ENCODE measurements at regions not wholly inside any gene's neighbourhood (a gene's known extent, or its start where the extent isn't known, plus 50 kb on each side); places are given as distances from the start of the nearest gene placed in this dataset.

- Histone ChIP-seq H3K9me3 (ENCODE audit: control insufficient read depth, insufficient read depth, low read length) (no peaks in the 10 kb centered on the region), H2BK120ac (ENCODE audit: low read depth, low read length) (no peak overlapping the region), H2BK5ac (ENCODE audit: low read depth, low read length, poor library complexity, severe bottlenecking) (no peak overlapping the region), H3K14ac (replicated peaks; ENCODE audit: low read depth, low read length) (no peak overlapping the region), H3K4me1 (ENCODE audit: control insufficient read depth, insufficient read depth, low read length) (no peaks in the 10 kb centered on the region), H3K23ac (ENCODE audit: low read depth, low read length) (no peak overlapping the region), H3K27me3 (ENCODE audit: control insufficient read depth, insufficient read depth, low read length) (no peaks in the 10 kb centered on the region; the same call in 1 of the 2 replicates), H4K8ac (ENCODE audit: low read depth in 2 of 2, low read length in 2 of 2) (no peak overlapping the region), H2BK20ac (ENCODE audit: low read depth, low read length) (no peak overlapping the region), H2AFZ (replicated peaks; ENCODE audit: low read length, poor library complexity) (no peak overlapping the region), H3K36me3 (ENCODE audit: control insufficient read depth, insufficient read depth, low read length) (no peaks in the 10 kb centered on the region), H3K4ac (ENCODE audit: low read depth, low read length) (no peak overlapping the region), H3K4me2 (ENCODE audit: low read depth, low read length) (no peak overlapping the region), H4K91ac (ENCODE audit: insufficient read depth, low read depth, low read length) (no peak overlapping the region), H2BK15ac (ENCODE audit: low read depth, low read length) (no peak overlapping the region), H2AK5ac (ENCODE audit: low read depth, low read length) (no peak overlapping the region), H3K9me1 (ENCODE audit: insufficient read depth, low read length) (no peaks in the 10 kb centered on the region), H3K27ac (ENCODE audit: insufficient read depth, low read length) (no peak overlapping the region), H3K9ac (ENCODE audit: low read depth, low read length) (no peak overlapping the region), H3K79me1 (ENCODE audit: low read depth in 1 of 2, low read length in 2 of 2) (no peaks in the 10 kb centered on the region), H3K56ac (ENCODE audit: extremely low read depth, insufficient read depth, low read length) (no peak overlapping the region), H3K4me3 (ENCODE audit: insufficient read depth, low read depth, low read length) (no peak overlapping the region), H4K20me1 (ENCODE audit: insufficient read depth, low read length) (no peaks in the 10 kb centered on the region), H2AK9ac (replicated peaks; ENCODE audit: low read depth, low read length, poor library complexity) (no peak overlapping the region), H3K18ac (ENCODE audit: low read depth, low read length) (no peak overlapping the region), H4K5ac (ENCODE audit: low read depth, low read length) (no peak overlapping the region)
- DNase-seq (no peak), ATAC-seq (ENCODE audit: low read depth) (no peak)
- intact Hi-C loops (cut with micrococcal nuclease), result no loop called here
- no TSS peak for BruUV-seq (replicated peaks)
- dilution Hi-C loops (cut with HindIII; ENCODE audit: low sequenced_read_pairs, unreplicated experiment), result no loop called here
- ChIA-PET CTCF (no interaction called here), POLR2A (ENCODE audit: unreplicated experiment) (no interaction called here)
- in situ Hi-C loops (cut with MboI; ENCODE audit: low sequenced_read_pairs), result no loop called here
- TF ChIP-seq FOS (IDR thresholded peaks at IDR 0.05; ENCODE audit: low read depth, low read length) (no peak), CTCF (conservative IDR thresholded peaks at IDR 0.05; ENCODE audit: low read depth, low read length) (no peak), MXI1 (IDR thresholded peaks at IDR 0.05; ENCODE audit: borderline replicate concordance, low read depth, low read length) (no peak), ELK1 (IDR thresholded peaks at IDR 0.05; ENCODE audit: borderline replicate concordance, low read depth, low read length) (no peak), POLR2A (IDR thresholded peaks at IDR 0.05; ENCODE audit: low read depth, low read length) (no peak), RAD21 (IDR thresholded peaks at IDR 0.05; ENCODE audit: low read length) (no peak), BHLHE40 (IDR thresholded peaks at IDR 0.05; ENCODE audit: low read depth, low read length) (no peak), CEBPB (IDR thresholded peaks at IDR 0.05; ENCODE audit: low read depth, low read length) (no peak), RFX5 (IDR thresholded peaks at IDR 0.05; ENCODE audit: low read depth, low read length) (no peak), RCOR1 (IDR thresholded peaks at IDR 0.05; ENCODE audit: insufficient replicate concordance, low read length) (no peak), SMC3 (IDR thresholded peaks at IDR 0.05; ENCODE audit: low read depth, low read length) (no peak), CHD1 (IDR thresholded peaks at IDR 0.05; ENCODE audit: low read depth, low read length) (no peak), MAFK (IDR thresholded peaks at IDR 0.05; ENCODE audit: low read depth, low read length) (no peak), NFE2L2 (IDR thresholded peaks at IDR 0.05; ENCODE audit: low read depth, low read length) (no peak), MAZ (IDR thresholded peaks at IDR 0.05; ENCODE audit: borderline replicate concordance, low read depth, low read length) (no peak), USF2 (IDR thresholded peaks at IDR 0.05; ENCODE audit: low read depth, low read length) (no peak)
Measured at GRCh38 chr13:34311251-34311650, 493.3 kb downstream of the RFC3 start.

Measured in IMR-90 (cell line).